HepG2 (cell line): ENCODE measurements at regions not wholly inside any gene's neighbourhood (a gene's known extent, or its start where the extent isn't known, plus 50 kb on each side); places are given as distances from the start of the nearest gene placed in this dataset.

ENCODE experiments used
- ATAC-seq: fragments of 200-7000 bp; cut with Tn5 transposase; 3 replicates; pipeline ENCODE4 v1.9.1; 2020; ENCODE audit warnings: mild to moderate bottlenecking, moderate library complexity
- BruUV-seq: library from RNA; stranded (reverse); fragments of 400-500 nt; replicated peaks from 2 replicates; lab custom pipeline; 2021; lab: Mats Ljungman, UMichigan
- CTCF ChIA-PET: fragments of 300-600 bp; formaldehyde crosslinking; extraction: SDS; loops from one replicate; lab custom pipeline; 2021; ENCODE audit warnings: low total read pairs, inconsistent platforms, low intra/inter-chr PET ratio; lab: Yijun Ruan, JAX
- POLR2A ChIA-PET: fragments of 350-600 bp; sonication (Branson Sonifier 250); formaldehyde crosslinking; loops from one replicate; lab custom pipeline; 2020; ENCODE audit warnings: antibody characterized with exemption, inconsistent platforms; lab: Yijun Ruan, JAX
- DNase-seq: peaks from one replicate; pipeline ENCODE4 v3.0.0-alpha.2; 2015; ENCODE audit warnings: low spot score
- FAIRE-seq: peaks from 3 replicates; lab custom pipeline; 2011; peaks lifted over from hg19 to GRCh38; lab: Jason Lieb, UNC
- H2AFZ ChIP-seq: one replicate; pipeline ENCODE4 v1.6.1; 2011; ENCODE audit warnings: low read length, inconsistent platforms
- H3K27ac ChIP-seq: fragments of 300-600 bp; 3 replicates; pipeline ENCODE4 v1.8.0; 2011; ENCODE audit warnings: mixed run types, mild to moderate bottlenecking, mixed read lengths, low read length, inconsistent platforms; ENCODE audit not compliant: insufficient read depth; ENCODE audit errors: extremely low read length
- H3K27me3 ChIP-seq, 2 experiments: fragments of 200-600 bp in 1 of 2; 2 replicates in 1 of 2; 3 replicates in 1 of 2; pipeline versions ENCODE4 v1.6.0 to v1.8.0; 2011; ENCODE audit warnings: low read length in 2 of 2, mild to moderate bottlenecking in 2 of 2, moderate library complexity in 2 of 2, inconsistent platforms in 1 of 2; ENCODE audit not compliant: insufficient read depth in 2 of 2, control insufficient read depth in 1 of 2
- H3K36me3 ChIP-seq, 2 experiments: fragments of 200-600 bp in 1 of 2; replicated peaks in 1 of 2; 2 replicates in 1 of 2; 3 replicates in 1 of 2; pipeline versions ENCODE4 v1.5.1 to v1.8.0; 2011; ENCODE audit warnings: low read length in 2 of 2, inconsistent platforms in 1 of 2; ENCODE audit not compliant: insufficient read depth in 2 of 2, control insufficient read depth in 1 of 2
- H3K4me1 ChIP-seq: 2 replicates; pipeline ENCODE4 v1.5.1; 2012; ENCODE audit warnings: low read length, inconsistent platforms; ENCODE audit not compliant: insufficient read depth
- H3K4me2 ChIP-seq: 2 replicates; pipeline ENCODE4 v1.6.0; 2011; ENCODE audit warnings: low read depth, low read length, inconsistent platforms
- H3K4me3 ChIP-seq, 3 experiments: fragments of 200-600 bp in 1 of 3; sonication (generic), shearing (Covaris generic) in 1 of 3; replicated peaks in 1 of 3; 2 replicates each; pipeline ENCODE4 v1.5.1; 2011 to 2016; ENCODE audit warnings: low read length in 3 of 3, inconsistent platforms in 2 of 3, low read depth in 2 of 3, mild to moderate bottlenecking in 2 of 3, control low read depth in 1 of 3, mixed read lengths in 1 of 3; ENCODE audit not compliant: insufficient read depth in 1 of 3
- H3K79me2 ChIP-seq: one replicate; pipeline ENCODE4 v1.6.1; 2011; ENCODE audit warnings: low read length, inconsistent platforms; ENCODE audit not compliant: insufficient read depth
- H3K9ac ChIP-seq: 2 replicates; pipeline ENCODE4 v1.6.0; 2011; ENCODE audit warnings: mild to moderate bottlenecking, low read depth, low read length, inconsistent platforms; ENCODE audit not compliant: insufficient read depth
- H3K9me3 ChIP-seq: 2 replicates; pipeline ENCODE4 v1.5.1; 2012; ENCODE audit warnings: mild to moderate bottlenecking, low read length
- H4K20me1 ChIP-seq: 2 replicates; pipeline ENCODE4 v1.6.0; 2011; ENCODE audit warnings: inconsistent platforms, mild to moderate bottlenecking, low read length, moderate library complexity; ENCODE audit not compliant: insufficient read depth
- BATF2 ChIP-seq: sonication (generic); formaldehyde crosslinking; IDR thresholded peaks from 2 replicates; pipeline ENCODE4 v1.8.0; 2022; ENCODE audit warnings: mild to moderate bottlenecking, missing genetic modification reagents, moderate library complexity
- CREB1 ChIP-seq, 2 experiments: fragments of 450-650 bp in 1 of 2; IDR thresholded peaks; 2 replicates each; pipeline ENCODE4 v1.6.1; 2016 to 2017; ENCODE audit warnings: control low read depth in 1 of 2, mild to moderate bottlenecking in 1 of 2, missing compliant biosample characterization in 1 of 2, missing genetic modification characterization in 1 of 2
- E2F5 ChIP-seq: sonication (generic); formaldehyde crosslinking; conservative IDR thresholded peaks from 2 replicates; pipeline ENCODE4 v1.4.0; 2020; ENCODE audit warnings: missing genetic modification reagents
- NCOA5 ChIP-seq: sonication (generic); formaldehyde crosslinking; IDR thresholded peaks from 2 replicates; pipeline ENCODE4 v1.4.0; 2020; ENCODE audit warnings: missing genetic modification reagents
- SALL2 ChIP-seq: sonication (generic); formaldehyde crosslinking; IDR thresholded peaks from 2 replicates; pipeline ENCODE4 v1.8.1; 2023; ENCODE audit warnings: mild to moderate bottlenecking, missing genetic modification reagents, inconsistent platforms
- SRY ChIP-seq: sonication (generic); formaldehyde crosslinking; IDR thresholded peaks from 2 replicates; pipeline ENCODE4 v1.8.0; 2022; ENCODE audit warnings: mild to moderate bottlenecking, missing genetic modification reagents
- ZNF160 ChIP-seq: sonication (generic); formaldehyde crosslinking; IDR thresholded peaks from 2 replicates; pipeline ENCODE4 v1.8.0; 2022; ENCODE audit warnings: mild to moderate bottlenecking, inconsistent platforms, missing genetic modification reagents
- ZNF263 ChIP-seq: sonication (generic); formaldehyde crosslinking; IDR thresholded peaks from 2 replicates; pipeline ENCODE4 v1.4.0; 2020; ENCODE audit warnings: missing genetic modification reagents
- ZNF329 ChIP-seq: sonication (generic); formaldehyde crosslinking; IDR thresholded peaks from 2 replicates; pipeline ENCODE4 v1.9.0; 2021; ENCODE audit warnings: low read depth, mild to moderate bottlenecking, missing genetic modification reagents
- WGBS: methylation state at CpG from one replicate; pipeline ENCODE4 v1.1.6; 2017; ENCODE audit warnings: low lambda C conversion rate; 5-methylcytosine and 5-hydroxymethylcytosine counted together
- in situ Hi-C: cut with HindIII; loops from 2 replicates; pipeline ENCODE4 v1.10.0; 2017; ENCODE audit warnings: low pct_unique_long_range_greater_than_20kb; ENCODE audit not compliant: extremely low pct_ligation_motif_present
- intact Hi-C: fragments of 100-400 bp; cut with micrococcal nuclease; formaldehyde crosslinking; loops from one replicate; pipeline ENCODE4 v1.10.0; 2022; ENCODE audit not compliant: unreplicated experiment
- TF ChIP-seq, protein P1 (sequence below): IDR thresholded peaks from 2 replicates; pipeline ENCODE4 v1.6.1; 2016

- TF ChIP-seq, protein P1, sequence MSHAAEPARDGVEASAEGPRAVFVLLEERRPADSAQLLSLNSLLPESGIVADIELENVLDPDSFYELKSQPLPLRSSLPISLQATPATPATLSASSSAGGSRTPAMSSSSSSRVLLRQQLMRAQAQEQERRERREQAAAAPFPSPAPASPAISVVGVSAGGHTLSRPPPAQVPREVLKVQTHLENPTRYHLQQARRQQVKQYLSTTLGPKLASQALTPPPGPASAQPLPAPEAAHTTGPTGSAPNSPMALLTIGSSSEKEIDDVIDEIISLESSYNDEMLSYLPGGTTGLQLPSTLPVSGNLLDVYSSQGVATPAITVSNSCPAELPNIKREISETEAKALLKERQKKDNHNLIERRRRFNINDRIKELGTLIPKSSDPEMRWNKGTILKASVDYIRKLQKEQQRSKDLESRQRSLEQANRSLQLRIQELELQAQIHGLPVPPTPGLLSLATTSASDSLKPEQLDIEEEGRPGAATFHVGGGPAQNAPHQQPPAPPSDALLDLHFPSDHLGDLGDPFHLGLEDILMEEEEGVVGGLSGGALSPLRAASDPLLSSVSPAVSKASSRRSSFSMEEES = no peak
- TF ChIP-seq ZNF263 (CRISPR knock-in tag) = no peak
Measured at GRCh38 chr1:170277985-170278384, 132.2 kb downstream of the NTMT2 start (continued).

GRCh38 chr1:170284016-170284415 is 138.3 kb downstream of the NTMT2 start:
- no peaks in the 10 kb centered on the region for H4K20me1 ChIP-seq
- H2AFZ ChIP-seq = no peak overlapping the region
- in situ Hi-C loops = no loop called here
- H3K27ac ChIP-seq = no peak overlapping the region
- H3K4me3 ChIP-seq = no peak overlapping the region
- ATAC-seq (no peak), DNase-seq (no peak), FAIRE-seq (no peak)
- H3K4me2 ChIP-seq = no peak overlapping the region
- no peaks in the 10 kb centered on the region for H3K36me3 ChIP-seq
- TF ChIP-seq ZNF160 (CRISPR knock-in tag) = no peak
- TF ChIP-seq CREB1 (IDR thresholded peaks at IDR 0.05) = peak; percentile 55
- TF ChIP-seq CREB1 (CRISPR knock-in tag; IDR thresholded peaks at IDR 0.05) = no peak
- no peaks in the 10 kb centered on the region for H3K4me1 ChIP-seq
- no peak overlapping the region for H3K9ac ChIP-seq
- intact Hi-C loops = no loop called here
- no TSS peak for BruUV-seq
- H3K27me3 ChIP-seq = no peaks in the 10 kb centered on the region
- H3K79me2 ChIP-seq = no peaks in the 10 kb centered on the region
- H3K9me3 ChIP-seq = no peaks in the 10 kb centered on the region
- CTCF ChIA-PET = no interaction called here
- WGBS = 12% methylated on average over 3 of the region's 3 CpGs
- POLR2A ChIA-PET = no interaction called here

DNA sequence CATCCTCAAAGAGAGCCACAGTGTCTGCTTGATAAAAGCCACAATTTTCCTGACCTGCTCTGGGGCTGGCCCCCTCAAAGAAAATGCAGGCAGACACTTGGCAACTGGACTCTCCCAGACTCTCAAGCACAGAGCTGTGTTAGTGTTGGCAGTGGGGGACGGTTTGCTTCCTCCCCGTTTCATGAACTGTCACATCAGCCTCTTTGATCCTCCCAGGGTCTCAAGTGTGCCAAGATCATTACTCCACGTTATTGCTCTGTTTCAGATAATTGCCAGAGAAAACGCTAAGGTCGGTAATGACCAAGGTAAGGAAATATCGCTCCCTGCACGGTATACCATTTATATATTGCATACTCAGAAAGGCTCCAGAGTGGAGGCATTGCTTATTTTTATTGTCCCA is 138.8 kb downstream of the NTMT2 start:
- DNase-seq (no peak), ATAC-seq (no peak), FAIRE-seq (no peak)
- intact Hi-C loops = no loop called here
- Histone ChIP-seq H3K27me3 (no peaks in the 10 kb centered on the region), H3K27ac (no peak overlapping the region), H2AFZ (no peak overlapping the region), H3K9me3 (no peaks in the 10 kb centered on the region), H4K20me1 (no peaks in the 10 kb centered on the region), H3K4me1 (no peaks in the 10 kb centered on the region), H3K79me2 (no peaks in the 10 kb centered on the region), H3K4me3 (no peak overlapping the region), H3K4me2 (no peak overlapping the region), H3K36me3 (no peaks in the 10 kb centered on the region), H3K9ac (no peak overlapping the region)
- in situ Hi-C loops = no loop called here
- WGBS = 7% methylated on average over 7 of the region's 7 CpGs
- BruUV-seq = no TSS peak
- no peak for TF ChIP-seq BATF2 (CRISPR knock-in tag)
- TF ChIP-seq NCOA5 = no peak
- no peak for TF ChIP-seq ZNF329 (CRISPR knock-in tag)
- TF ChIP-seq E2F5 = no peak
- no peak for TF ChIP-seq SRY (CRISPR knock-in tag)
- no peak for TF ChIP-seq SALL2 (CRISPR knock-in tag)
- CTCF ChIA-PET = no interaction called here
- POLR2A ChIA-PET = no interaction called here
